Parathyroid adenoma (tissue), 2 donors: ENCODE measurements at regions not wholly inside any gene's neighbourhood (a gene's known extent, or its start where the extent isn't known, plus 50 kb on each side); places are given as distances from the start of the nearest gene placed in this dataset.

ENCODE experiments used
- H2AFZ ChIP-seq: fragments of 300-600 bp; sonication (generic); one replicate; pipeline ENCODE4 v1.7.0; 2017; ENCODE audit warnings: antibody characterized with exemption, mild to moderate bottlenecking
- H3K27ac ChIP-seq: fragments of 300-600 bp; sonication (generic); one replicate; pipeline ENCODE4 v1.7.0; 2017
- H3K27me3 ChIP-seq: fragments of 300-600 bp; sonication (generic); one replicate; pipeline ENCODE4 v1.7.0; 2017; ENCODE audit warnings: low read length; ENCODE audit not compliant: control insufficient read depth, insufficient read depth
- H3K36me3 ChIP-seq: fragments of 300-600 bp; sonication (generic); one replicate; pipeline ENCODE4 v1.7.0; 2017; ENCODE audit warnings: low read length; ENCODE audit not compliant: control insufficient read depth, insufficient read depth
- H3K4me1 ChIP-seq: fragments of 300-600 bp; sonication (generic); one replicate; pipeline ENCODE4 v1.7.0; 2017; ENCODE audit warnings: control low read depth
- H3K4me2 ChIP-seq: fragments of 300-600 bp; sonication (generic); one replicate; pipeline ENCODE4 v1.7.0; 2017; ENCODE audit warnings: low read length
- H3K4me3 ChIP-seq: fragments of 300-600 bp; sonication (generic); one replicate; pipeline ENCODE4 v1.7.0; 2017; ENCODE audit warnings: low read depth, low read length
- H3K79me2 ChIP-seq: fragments of 300-600 bp; sonication (generic); one replicate; pipeline ENCODE4 v1.7.0; 2017; ENCODE audit warnings: control low read depth
- H3K9ac ChIP-seq: fragments of 300-600 bp; sonication (generic); one replicate; pipeline ENCODE4 v1.7.0; 2017; ENCODE audit warnings: mild to moderate bottlenecking
- H3K9me3 ChIP-seq: fragments of 300-600 bp; sonication (generic); one replicate; pipeline ENCODE4 v1.7.0; 2017; ENCODE audit warnings: low read length; ENCODE audit not compliant: control insufficient read depth
- CTCF ChIP-seq: fragments of 300-600 bp; sonication (generic); IDR thresholded peaks from one replicate; pipeline ENCODE4 v1.7.0; 2017; ENCODE audit warnings: antibody characterized with exemption, mild to moderate bottlenecking
- donor health status: primary hyperparathyroidism.

GRCh38 chr5:91434348-91434747 is 51.2 kb upstream of the ARRDC3 start:
- no peaks in the 10 kb centered on the region for H3K27me3 ChIP-seq
- no peaks in the 10 kb centered on the region for H3K79me2 ChIP-seq
- H3K4me1 ChIP-seq, result no peaks in the 10 kb centered on the region
- no peak overlapping the region for H3K9ac ChIP-seq
- no peaks in the 10 kb centered on the region for H3K36me3 ChIP-seq
- no peak for TF ChIP-seq CTCF
- no peak overlapping the region for H3K4me2 ChIP-seq
- no peaks in the 10 kb centered on the region for H3K9me3 ChIP-seq
- no peak overlapping the region for H3K27ac ChIP-seq
- no peak overlapping the region for H2AFZ ChIP-seq
- no peak overlapping the region for H3K4me3 ChIP-seq

- H2AFZ ChIP-seq, result no peak overlapping the region
- no peaks in the 10 kb centered on the region for H3K36me3 ChIP-seq
- no peaks in the 10 kb centered on the region for H3K27me3 ChIP-seq
- no peaks in the 10 kb centered on the region for H3K4me1 ChIP-seq
- H3K27ac ChIP-seq, result no peak overlapping the region
- no peak overlapping the region for H3K9ac ChIP-seq
- no peaks in the 10 kb centered on the region for H3K79me2 ChIP-seq
- H3K4me2 ChIP-seq, result no peak overlapping the region
- H3K4me3 ChIP-seq, result no peak overlapping the region
- H3K9me3 ChIP-seq, result no peaks in the 10 kb centered on the region
- TF ChIP-seq CTCF, result no peak
Observed at GRCh38 chr5:91433861-91434260, 50.7 kb upstream of the ARRDC3 start.
